K562 (cell line): ENCODE measurements at regions not wholly inside any gene's neighbourhood (a gene's known extent, or its start where the extent isn't known, plus 50 kb on each side); places are given as distances from the start of the nearest gene placed in this dataset.

ENCODE experiments used
- ATAC-seq: fragments of 200-7000 bp; cut with Tn5 transposase; 3 replicates; pipeline ENCODE4 v1.9.1; 2020; ENCODE audit warnings: moderate library complexity
- BruUV-seq: library from RNA; stranded (reverse); fragments of 400-500 nt; replicated peaks from 2 replicates; lab custom pipeline; 2021; lab: Mats Ljungman, UMichigan
- CTCF ChIA-PET: fragments of 300-600 bp; formaldehyde crosslinking; extraction: SDS; loops from one replicate; lab custom pipeline; 2021; ENCODE audit warnings: low intra/inter-chr PET ratio; lab: Yijun Ruan, JAX
- POLR2A ChIA-PET: fragments of 300-600, 350-650 bp; sonication (Branson Sonifier 250); formaldehyde crosslinking; extraction: SDS; loops from one replicate; lab custom pipeline; 2021; ENCODE audit warnings: antibody characterized with exemption, inconsistent platforms; lab: Yijun Ruan, JAX
- DNase-seq, 4 experiments: peaks; one replicate each; pipeline versions ENCODE4 v3.0.0 to v3.0.0-alpha.2; 2011 to 2018; ENCODE audit warnings: low spot score in 3 of 4, mixed read lengths in 3 of 4; ENCODE audit errors: extremely low read depth in 1 of 4
- FAIRE-seq: peaks from 2 replicates; lab custom pipeline; 2011; peaks lifted over from hg19 to GRCh38; lab: Jason Lieb, UNC
- H2AFZ ChIP-seq: 2 replicates; pipeline ENCODE4 v1.6.0; 2011; ENCODE audit warnings: low read depth, low read length, control low read depth, inconsistent platforms
- H3K27ac ChIP-seq: fragments of 200-600 bp; 3 replicates; pipeline ENCODE4 v1.8.0; 2011; ENCODE audit warnings: low read depth, mild to moderate bottlenecking, control low read depth, inconsistent platforms, low read length, moderate library complexity, mixed read lengths; ENCODE audit errors: extremely low read depth
- H3K27me3 ChIP-seq, 2 experiments: fragments of 300-600 bp in 1 of 2; 2 replicates in 1 of 2; 3 replicates in 1 of 2; pipeline versions ENCODE4 v1.6.0 to v1.8.0; 2011; ENCODE audit warnings: inconsistent platforms in 2 of 2, low read length in 2 of 2, mild to moderate bottlenecking in 1 of 2, mixed read lengths in 1 of 2, moderate library complexity in 1 of 2; ENCODE audit not compliant: control insufficient read depth in 2 of 2, insufficient read depth in 2 of 2
- H3K36me3 ChIP-seq: fragments of 300-600 bp; 3 replicates; pipeline ENCODE4 v1.8.0; 2011; ENCODE audit warnings: mild to moderate bottlenecking, low read length, inconsistent platforms; ENCODE audit not compliant: control insufficient read depth, insufficient read depth
- H3K4me1 ChIP-seq, 2 experiments: fragments of 200-600 bp in 1 of 2; replicated peaks in 1 of 2; 2 replicates in 1 of 2; 3 replicates in 1 of 2; pipeline versions ENCODE4 v1.5.1 to v1.8.0; 2011; ENCODE audit warnings: inconsistent platforms in 2 of 2, low read length in 2 of 2, mild to moderate bottlenecking in 1 of 2, mixed read lengths in 1 of 2, moderate library complexity in 1 of 2; ENCODE audit not compliant: control insufficient read depth in 2 of 2, insufficient read depth in 2 of 2
- H3K4me2 ChIP-seq: 2 replicates; pipeline ENCODE4 v1.6.1; 2011; ENCODE audit warnings: low read length, control low read depth, inconsistent platforms, mixed read lengths; ENCODE audit not compliant: insufficient read depth
- H3K4me3 ChIP-seq: fragments of 200-600 bp; sonication (generic), shearing (Covaris generic); 2 replicates; pipeline ENCODE4 v1.5.1; 2016; ENCODE audit warnings: control low read depth, inconsistent platforms
- H3K79me2 ChIP-seq: fragments of 200-600 bp; 3 replicates; pipeline ENCODE4 v1.8.0; 2011; ENCODE audit warnings: low read length, inconsistent platforms; ENCODE audit not compliant: control insufficient read depth, insufficient read depth
- H3K9ac ChIP-seq, 2 experiments: 2 replicates each; pipeline versions ENCODE4 v1.6.0 to v1.6.1; 2011; ENCODE audit warnings: low read depth in 2 of 2, low read length in 2 of 2, control low read depth in 1 of 2, inconsistent platforms in 1 of 2, mild to moderate bottlenecking in 1 of 2, mixed read lengths in 1 of 2; ENCODE audit not compliant: insufficient read depth in 1 of 2
- H3K9me1 ChIP-seq: one replicate; pipeline ENCODE4 v1.6.0; 2011; ENCODE audit warnings: inconsistent platforms, mild to moderate bottlenecking, low read length, moderate library complexity; ENCODE audit not compliant: control insufficient read depth, insufficient read depth
- H3K9me3 ChIP-seq: replicated peaks from 2 replicates; pipeline ENCODE4 v1.5.1; 2011; ENCODE audit warnings: low read depth, low read length, inconsistent platforms; ENCODE audit not compliant: control insufficient read depth, insufficient read depth
- H4K20me1 ChIP-seq: replicated peaks from 2 replicates; pipeline ENCODE4 v1.6.1; 2011; ENCODE audit warnings: low read length, inconsistent platforms, mixed read lengths; ENCODE audit not compliant: control insufficient read depth, insufficient read depth
- BHLHE40 ChIP-seq: IDR thresholded peaks from 2 replicates; pipeline ENCODE4 v1.6.1; 2011; ENCODE audit warnings: low read length, improper control_type of control experiment
- CEBPG ChIP-seq, 3 experiments: fragments of 200-800 bp in 1 of 3; sonication (Bioruptor generic) in 1 of 3; sonication (generic) in 1 of 3; formaldehyde crosslinking in 1 of 3; IDR thresholded peaks in 2 of 3; conservative IDR thresholded peaks in 1 of 3; 2 replicates each; pipeline versions ENCODE4 v1.6.1 to v1.8.0; 2016 to 2022; ENCODE audit warnings: missing compliant biosample characterization in 2 of 3, missing genetic modification characterization in 2 of 3, mild to moderate bottlenecking in 1 of 3, missing genetic modification reagents in 1 of 3
- CTCFL ChIP-seq: IDR thresholded peaks from 2 replicates; pipeline ENCODE4 v1.6.1; 2011; ENCODE audit warnings: borderline replicate concordance, low read depth, mild to moderate bottlenecking, moderate library complexity, low read length; ENCODE audit not compliant: insufficient read depth, poor library complexity, severe bottlenecking
- ESRRB ChIP-seq: fragments of 250-450 bp; sonication (Bioruptor Pico); IDR thresholded peaks from 2 replicates; pipeline ENCODE4 v1.5.0; 2020; ENCODE audit warnings: mild to moderate bottlenecking, moderate library complexity, borderline replicate concordance
- LARP7 ChIP-seq: fragments of 450-650 bp; IDR thresholded peaks from 2 replicates; pipeline ENCODE4 v1.6.1; 2016
- MIER1 ChIP-seq: fragments of 450-650 bp; IDR thresholded peaks from 2 replicates; pipeline ENCODE4 v1.6.1; 2016; ENCODE audit warnings: antibody characterized with exemption, mild to moderate bottlenecking, low read depth
- NCOA6 ChIP-seq: fragments of 450-650 bp; IDR thresholded peaks from 2 replicates; pipeline ENCODE4 v1.6.1; 2017; ENCODE audit warnings: mild to moderate bottlenecking
- POLR2AphosphoS5 ChIP-seq: IDR thresholded peaks from 2 replicates; pipeline ENCODE4 v1.6.1; 2011; ENCODE audit warnings: mild to moderate bottlenecking, low read depth, low read length, moderate library complexity; ENCODE audit not compliant: control insufficient read depth, insufficient read depth
- ZNF124 ChIP-seq: sonication (generic); formaldehyde crosslinking; IDR thresholded peaks from 2 replicates; pipeline ENCODE4 v1.8.1; 2022; ENCODE audit warnings: missing genetic modification reagents
- ZNF583 ChIP-seq: fragments of 250-450 bp; sonication (Bioruptor Pico); IDR thresholded peaks from 2 replicates; pipeline ENCODE4 v1.4.0; 2020
- WGBS: fragments of 100-300 bp; shearing (Covaris generic); methylation state at CpG from one replicate; pipeline ENCODE4 v1.1.6; 2016; ENCODE audit warnings: low coverage, mixed read lengths; ENCODE audit not compliant: insufficient coverage; ENCODE audit errors: missing lambda C conversion rate; 5-methylcytosine and 5-hydroxymethylcytosine counted together
- in situ Hi-C: fragments of 300-500 bp; cut with MboI; formaldehyde crosslinking; loops from 4 replicates; pipeline ENCODE4 v1.15.0; 2018; ENCODE audit warnings: inconsistent platforms, mixed read lengths
- intact Hi-C: fragments of 100-400 bp; cut with micrococcal nuclease; formaldehyde crosslinking; loops from 2 replicates; pipeline ENCODE4 v1.14.2; 2022

- Histone ChIP-seq H3K4me1 (no peaks in the 10 kb centered on the region), H2AFZ (no peak overlapping the region), H3K9me1 (no peaks in the 10 kb centered on the region), H3K4me2 (no peak overlapping the region), H3K79me2 (no peaks in the 10 kb centered on the region), H3K4me3 (no peak overlapping the region), H3K36me3 (no peaks in the 10 kb centered on the region), H3K9ac (no peak overlapping the region), H3K27ac (no peak overlapping the region), H3K27me3 (no peaks in the 10 kb centered on the region), H3K9me3 (no peaks in the 10 kb centered on the region), H4K20me1 (no peaks in the 10 kb centered on the region)
- FAIRE-seq (no peak), DNase-seq (no peak), ATAC-seq (no peak)
- POLR2A ChIA-PET, result no interaction called here
- 0% methylated on average over 1 of the region's 3 CpGs for WGBS
- no peak for TF ChIP-seq ESRRB (CRISPR knock-in tag)
- TF ChIP-seq LARP7, result no peak
- TF ChIP-seq MIER1, result no peak
- no peak for TF ChIP-seq ZNF124 (CRISPR knock-in tag)
- no peak for TF ChIP-seq CEBPG (CRISPR knock-in tag; IDR thresholded peaks at IDR 0.05)
- no peak for TF ChIP-seq CEBPG (tag; conservative IDR thresholded peaks at IDR 0.05 in 1 of 2, IDR thresholded peaks at IDR 0.05 in 1 of 2)
- no peak for TF ChIP-seq NCOA6
- TF ChIP-seq BHLHE40, result no peak
- TF ChIP-seq POLR2AphosphoS5, result no peak
- no peak for TF ChIP-seq ZNF583 (CRISPR knock-in tag)
- TF ChIP-seq CTCFL, result no peak
- BruUV-seq, result no TSS peak
- intact Hi-C loops, result no loop called here
- in situ Hi-C loops, result no loop called here
- CTCF ChIA-PET, result no interaction called here
These were observed 63.5 kb downstream of the RIN2 start for GRCh38 chr20:19821606-19822005.
